D721Med (cell line): ENCODE measurements at regions not wholly inside any gene's neighbourhood (a gene's known extent, or its start where the extent isn't known, plus 50 kb on each side); places are given as distances from the start of the nearest gene placed in this dataset.

Experiments used
- DNase-seq: peaks from one replicate; pipeline ENCODE4 v3.0.0; 2011; ENCODE audit warnings: low spot score; ENCODE audit not compliant: insufficient read length
- FAIRE-seq: peaks from 2 replicates; lab custom pipeline; 2011; peaks lifted over from hg19 to GRCh38; lab: Jason Lieb, UNC
- CTCF ChIP-seq: IDR thresholded peaks from 2 replicates; pipeline ENCODE4 v1.5.1; 2012; ENCODE audit warnings: mild to moderate bottlenecking, control low read depth; ENCODE audit not compliant: insufficient read depth; ENCODE audit errors: missing control alignments

- FAIRE-seq: no peak
- DNase-seq: no peak
- TF ChIP-seq CTCF: no peak
Observed at GRCh38 chr1:212205843-212206242, 79.4 kb upstream of the PPP2R5A start.

- no peak for TF ChIP-seq CTCF
- DNase-seq (no peak), FAIRE-seq (no peak)
Observed at GRCh38 chr1:212207118-212207517, 78.1 kb upstream of the PPP2R5A start.

- no peak for TF ChIP-seq CTCF
- no peak for DNase-seq
- no peak for FAIRE-seq
Observed at GRCh38 chr1:212207822-212208520, 77.2 kb upstream of the PPP2R5A start.

- no peak for DNase-seq
- TF ChIP-seq CTCF: no peak
- FAIRE-seq: no peak
Observed at GRCh38 chr1:212208978-212209644, 76.1 kb upstream of the PPP2R5A start.

GRCh38 chr1:212211371-212211770 lies 73.8 kb upstream of the PPP2R5A start:
- FAIRE-seq (no peak), DNase-seq (no peak)
- no peak for TF ChIP-seq CTCF

- TF ChIP-seq CTCF: no peak
- FAIRE-seq: no peak
- no peak for DNase-seq
Observed at GRCh38 chr1:212212343-212212742, 72.9 kb upstream of the PPP2R5A start.

- FAIRE-seq (no peak), DNase-seq (no peak)
- no peak for TF ChIP-seq CTCF
Observed at GRCh38 chr1:212212906-212213305, 72.3 kb upstream of the PPP2R5A start.
